GM23338 (cell line): ENCODE measurements at regions not wholly inside any gene's neighbourhood (a gene's known extent, or its start where the extent isn't known, plus 50 kb on each side); places are given as distances from the start of the nearest gene placed in this dataset.

Experiments
- ATAC-seq: fragments of 200-7000 bp; cut with Tn5 transposase; 3 replicates; pipeline ENCODE4 v1.9.1; 2020
- DNase-seq: peaks from one replicate; pipeline ENCODE4 v3.0.0-alpha.2; 2015; ENCODE audit warnings: low spot score
- H2AFZ ChIP-seq: fragments of 200-600 bp; sonication (generic); 2 replicates; pipeline ENCODE4 v1.8.0; 2016; ENCODE audit warnings: antibody characterized with exemption, mild to moderate bottlenecking, moderate library complexity
- H3F3A ChIP-seq: fragments of 200-600 bp; sonication (generic); replicated peaks from 2 replicates; pipeline ENCODE4 v1.8.0; 2017; ENCODE audit warnings: antibody characterized with exemption, mixed run types, low read depth
- H3K27ac ChIP-seq: fragments of 200-600 bp; sonication (generic); 2 replicates; pipeline ENCODE4 v1.6.1; 2016; ENCODE audit warnings: low read depth
- H3K27me3 ChIP-seq: fragments of 200-600 bp; sonication (generic); 2 replicates; pipeline ENCODE4 v1.8.0; 2016; ENCODE audit warnings: mild to moderate bottlenecking, mixed run types, moderate library complexity; ENCODE audit not compliant: insufficient read depth
- H3K36me3 ChIP-seq: fragments of 200-600 bp; sonication (generic); 2 replicates; pipeline ENCODE4 v1.8.0; 2016; ENCODE audit warnings: mild to moderate bottlenecking; ENCODE audit not compliant: insufficient read depth
- H3K4me1 ChIP-seq: fragments of 200-600 bp; sonication (generic); 2 replicates; pipeline ENCODE4 v1.8.0; 2016; ENCODE audit warnings: mild to moderate bottlenecking, moderate library complexity; ENCODE audit not compliant: insufficient read depth
- H3K4me2 ChIP-seq: fragments of 200-600 bp; sonication (generic); 2 replicates; pipeline ENCODE4 v1.7.1; 2017; ENCODE audit warnings: mixed run types
- H3K4me3 ChIP-seq: fragments of 200-600 bp; sonication (generic); 2 replicates; pipeline ENCODE4 v1.6.1; 2016; ENCODE audit warnings: mixed run types
- H3K79me2 ChIP-seq: fragments of 200-600 bp; sonication (generic); replicated peaks from 2 replicates; pipeline ENCODE4 v1.8.0; 2017; ENCODE audit warnings: mild to moderate bottlenecking; ENCODE audit not compliant: insufficient read depth
- H3K9me2 ChIP-seq: fragments of 200-600 bp; sonication (generic); 2 replicates; pipeline ENCODE4 v1.8.0; 2017; ENCODE audit not compliant: insufficient read depth
- H4K20me1 ChIP-seq: fragments of 200-600 bp; sonication (generic); replicated peaks from 2 replicates; pipeline ENCODE4 v1.8.0; 2017; ENCODE audit warnings: mild to moderate bottlenecking; ENCODE audit not compliant: insufficient read depth
- H3K27ac Mint-ChIP-seq: 2 replicates; pipeline ENCODE4 v1.8.0; 2020; ENCODE audit warnings: inconsistent platforms, mild to moderate bottlenecking, moderate library complexity, mixed read lengths
- H3K27me3 Mint-ChIP-seq: 3 replicates; pipeline ENCODE4 v1.8.0; 2022; ENCODE audit warnings: low read depth, mild to moderate bottlenecking, moderate library complexity, mixed read lengths, inconsistent platforms; ENCODE audit not compliant: insufficient read depth, poor library complexity
- H3K36me3 Mint-ChIP-seq: 3 replicates; pipeline ENCODE4 v1.8.0; 2021; ENCODE audit warnings: low read depth, mild to moderate bottlenecking, inconsistent platforms, moderate library complexity, mixed read lengths
- H3K4me1 Mint-ChIP-seq: 3 replicates; pipeline ENCODE4 v1.8.0; 2020; ENCODE audit warnings: mild to moderate bottlenecking, inconsistent platforms, mixed read lengths
- H3K4me3 Mint-ChIP-seq: 3 replicates; pipeline ENCODE4 v1.8.0; 2021; ENCODE audit warnings: moderate library complexity, mild to moderate bottlenecking, inconsistent platforms, mixed read lengths
- H3K9me3 Mint-ChIP-seq: 3 replicates; pipeline ENCODE4 v1.8.0; 2020; ENCODE audit warnings: moderate library complexity, mild to moderate bottlenecking, inconsistent platforms, mixed read lengths
- JUNB ChIP-seq: IDR thresholded peaks from one replicate; pipeline ENCODE4 v1.6.1; 2016; ENCODE audit warnings: antibody characterized with exemption; ENCODE audit not compliant: unreplicated experiment
- NANOG ChIP-seq: IDR thresholded peaks from 2 replicates; pipeline ENCODE4 v1.6.1; 2016; ENCODE audit warnings: antibody characterized with exemption, borderline replicate concordance
- STAT1 ChIP-seq: IDR thresholded peaks from one replicate; pipeline ENCODE4 v1.6.1; 2016; ENCODE audit warnings: antibody characterized with exemption; ENCODE audit not compliant: unreplicated experiment
- ZNF331 ChIP-seq: fragments of 250-450 bp; sonication (Bioruptor Pico); IDR thresholded peaks from 2 replicates; pipeline ENCODE4 v1.5.0; 2020; ENCODE audit warnings: low read depth, mild to moderate bottlenecking, moderate library complexity
- TF ChIP-seq, protein P1 (sequence below): fragments of 250-450 bp; sonication (Bioruptor Pico); IDR thresholded peaks from 2 replicates; pipeline ENCODE4 v1.5.0; 2020; ENCODE audit warnings: mild to moderate bottlenecking, moderate library complexity
- TF ChIP-seq, protein P2 (sequence below): IDR thresholded peaks from 2 replicates; pipeline ENCODE4 v1.6.1; 2016; ENCODE audit warnings: antibody characterized with exemption

GRCh38 chrX:39472161-39472560 lies 625.6 kb downstream of the BCOR start (continued):
- TF ChIP-seq NANOG, result no peak
- TF ChIP-seq, protein P1, sequence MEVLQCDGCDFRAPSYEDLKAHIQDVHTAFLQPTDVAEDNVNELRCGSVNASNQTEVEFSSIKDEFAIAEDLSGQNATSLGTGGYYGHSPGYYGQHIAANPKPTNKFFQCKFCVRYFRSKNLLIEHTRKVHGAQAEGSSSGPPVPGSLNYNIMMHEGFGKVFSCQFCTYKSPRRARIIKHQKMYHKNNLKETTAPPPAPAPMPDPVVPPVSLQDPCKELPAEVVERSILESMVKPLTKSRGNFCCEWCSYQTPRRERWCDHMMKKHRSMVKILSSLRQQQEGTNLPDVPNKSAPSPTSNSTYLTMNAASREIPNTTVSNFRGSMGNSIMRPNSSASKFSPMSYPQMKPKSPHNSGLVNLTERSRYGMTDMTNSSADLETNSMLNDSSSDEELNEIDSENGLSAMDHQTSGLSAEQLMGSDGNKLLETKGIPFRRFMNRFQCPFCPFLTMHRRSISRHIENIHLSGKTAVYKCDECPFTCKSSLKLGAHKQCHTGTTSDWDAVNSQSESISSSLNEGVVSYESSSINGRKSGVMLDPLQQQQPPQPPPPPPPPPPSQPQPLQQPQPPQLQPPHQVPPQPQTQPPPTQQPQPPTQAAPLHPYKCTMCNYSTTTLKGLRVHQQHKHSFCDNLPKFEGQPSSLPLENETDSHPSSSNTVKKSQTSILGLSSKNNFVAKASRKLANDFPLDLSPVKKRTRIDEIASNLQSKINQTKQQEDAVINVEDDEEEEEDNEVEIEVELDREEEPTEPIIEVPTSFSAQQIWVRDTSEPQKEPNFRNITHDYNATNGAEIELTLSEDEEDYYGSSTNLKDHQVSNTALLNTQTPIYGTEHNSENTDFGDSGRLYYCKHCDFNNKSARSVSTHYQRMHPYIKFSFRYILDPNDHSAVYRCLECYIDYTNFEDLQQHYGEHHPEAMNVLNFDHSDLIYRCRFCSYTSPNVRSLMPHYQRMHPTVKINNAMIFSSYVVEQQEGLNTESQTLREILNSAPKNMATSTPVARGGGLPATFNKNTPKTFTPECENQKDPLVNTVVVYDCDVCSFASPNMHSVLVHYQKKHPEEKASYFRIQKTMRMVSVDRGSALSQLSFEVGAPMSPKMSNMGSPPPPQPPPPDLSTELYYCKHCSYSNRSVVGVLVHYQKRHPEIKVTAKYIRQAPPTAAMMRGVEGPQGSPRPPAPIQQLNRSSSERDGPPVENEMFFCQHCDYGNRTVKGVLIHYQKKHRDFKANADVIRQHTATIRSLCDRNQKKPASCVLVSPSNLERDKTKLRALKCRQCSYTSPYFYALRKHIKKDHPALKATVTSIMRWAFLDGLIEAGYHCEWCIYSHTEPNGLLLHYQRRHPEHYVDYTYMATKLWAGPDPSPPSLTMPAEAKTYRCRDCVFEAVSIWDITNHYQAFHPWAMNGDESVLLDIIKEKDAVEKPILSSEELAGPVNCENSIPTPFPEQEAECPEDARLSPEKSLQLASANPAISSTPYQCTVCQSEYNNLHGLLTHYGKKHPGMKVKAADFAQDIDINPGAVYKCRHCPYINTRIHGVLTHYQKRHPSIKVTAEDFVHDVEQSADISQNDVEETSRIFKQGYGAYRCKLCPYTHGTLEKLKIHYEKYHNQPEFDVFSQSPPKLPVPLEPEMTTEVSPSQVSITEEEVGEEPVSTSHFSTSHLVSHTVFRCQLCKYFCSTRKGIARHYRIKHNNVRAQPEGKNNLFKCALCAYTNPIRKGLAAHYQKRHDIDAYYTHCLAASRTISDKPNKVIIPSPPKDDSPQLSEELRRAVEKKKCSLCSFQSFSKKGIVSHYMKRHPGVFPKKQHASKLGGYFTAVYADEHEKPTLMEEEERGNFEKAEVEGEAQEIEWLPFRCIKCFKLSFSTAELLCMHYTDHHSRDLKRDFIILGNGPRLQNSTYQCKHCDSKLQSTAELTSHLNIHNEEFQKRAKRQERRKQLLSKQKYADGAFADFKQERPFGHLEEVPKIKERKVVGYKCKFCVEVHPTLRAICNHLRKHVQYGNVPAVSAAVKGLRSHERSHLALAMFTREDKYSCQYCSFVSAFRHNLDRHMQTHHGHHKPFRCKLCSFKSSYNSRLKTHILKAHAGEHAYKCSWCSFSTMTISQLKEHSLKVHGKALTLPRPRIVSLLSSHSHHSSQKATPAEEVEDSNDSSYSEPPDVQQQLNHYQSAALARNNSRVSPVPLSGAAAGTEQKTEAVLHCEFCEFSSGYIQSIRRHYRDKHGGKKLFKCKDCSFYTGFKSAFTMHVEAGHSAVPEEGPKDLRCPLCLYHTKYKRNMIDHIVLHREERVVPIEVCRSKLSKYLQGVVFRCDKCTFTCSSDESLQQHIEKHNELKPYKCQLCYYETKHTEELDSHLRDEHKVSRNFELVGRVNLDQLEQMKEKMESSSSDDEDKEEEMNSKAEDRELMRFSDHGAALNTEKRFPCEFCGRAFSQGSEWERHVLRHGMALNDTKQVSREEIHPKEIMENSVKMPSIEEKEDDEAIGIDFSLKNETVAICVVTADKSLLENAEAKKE (CRISPR knock-in tag), result no peak
- TF ChIP-seq JUNB, result no peak
- no peak for TF ChIP-seq ZNF331 (CRISPR knock-in tag)

DNA sequence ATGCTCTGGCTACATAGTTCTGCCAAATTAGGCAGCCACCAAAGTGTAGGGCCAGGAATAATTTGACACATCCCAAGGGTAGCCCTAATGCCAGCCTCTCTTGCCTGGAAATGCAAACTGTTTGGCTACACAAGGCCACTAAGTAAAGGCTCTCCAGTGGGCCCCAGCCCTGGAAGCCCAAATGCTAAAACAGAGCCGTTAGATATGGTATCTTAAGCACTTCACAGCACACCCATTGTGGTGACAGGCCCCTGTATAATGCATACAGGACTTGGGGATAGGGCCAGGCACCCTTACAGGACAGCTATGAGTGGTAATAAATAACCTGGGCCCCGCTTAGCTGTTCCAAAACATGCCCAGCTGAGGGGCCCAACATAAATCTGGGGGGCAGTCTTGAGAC lies 623.9 kb downstream of the BCOR start:
- Mint-ChIP-seq H3K4me1 (peaks cover 9% of the 10 kb centered on the region), H3K4me3 (no peak overlapping the region), H3K36me3 (no peaks in the 10 kb centered on the region), H3K9me3 (no peaks in the 10 kb centered on the region; the same call in 2 of the 3 replicates), H3K27me3 (peaks cover 3% of the 10 kb centered on the region), H3K27ac (no peak overlapping the region)
- H3K4me2 ChIP-seq, result no peak overlapping the region
- no peaks in the 10 kb centered on the region for H3K9me2 ChIP-seq
- no peaks in the 10 kb centered on the region for H3K79me2 ChIP-seq
- H2AFZ ChIP-seq, result no peak overlapping the region
- no peak for TF ChIP-seq STAT1
- TF ChIP-seq, protein P2, sequence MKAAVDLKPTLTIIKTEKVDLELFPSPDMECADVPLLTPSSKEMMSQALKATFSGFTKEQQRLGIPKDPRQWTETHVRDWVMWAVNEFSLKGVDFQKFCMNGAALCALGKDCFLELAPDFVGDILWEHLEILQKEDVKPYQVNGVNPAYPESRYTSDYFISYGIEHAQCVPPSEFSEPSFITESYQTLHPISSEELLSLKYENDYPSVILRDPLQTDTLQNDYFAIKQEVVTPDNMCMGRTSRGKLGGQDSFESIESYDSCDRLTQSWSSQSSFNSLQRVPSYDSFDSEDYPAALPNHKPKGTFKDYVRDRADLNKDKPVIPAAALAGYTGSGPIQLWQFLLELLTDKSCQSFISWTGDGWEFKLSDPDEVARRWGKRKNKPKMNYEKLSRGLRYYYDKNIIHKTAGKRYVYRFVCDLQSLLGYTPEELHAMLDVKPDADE, result no peak
- H3K27me3 ChIP-seq, result no peaks in the 10 kb centered on the region
- no peak overlapping the region for H3K4me3 ChIP-seq
- H3F3A ChIP-seq, result no peaks in the 10 kb centered on the region
- ATAC-seq, result no peak
- no peak overlapping the region for H3K27ac ChIP-seq
- no peaks in the 10 kb centered on the region for H3K4me1 ChIP-seq
- no peaks in the 10 kb centered on the region for H4K20me1 ChIP-seq
- no peaks in the 10 kb centered on the region for H3K36me3 ChIP-seq
- no peak for DNase-seq
